ENCODE measurements at regions not wholly inside any gene's neighbourhood (a gene's known extent, or its start where the extent isn't known, plus 50 kb on each side); places are given as distances from the start of the nearest gene placed in this dataset.

GRCh38 chr3:76760336-76760735 lies 279.6 kb upstream of the ROBO2 start:
- TF ChIP-seq EZH2phosphoT487 (IDR thresholded peaks at IDR 0.05; ENCODE audit: low read length) (no peak), CTCF (IDR thresholded peaks at IDR 0.05; ENCODE audit: low read length) (no peak), EZH2 (optimal IDR thresholded peaks at IDR 0.05; ENCODE audit: low read depth, low read length) (no peak)
